OCI-LY7 (cell line): ENCODE measurements at regions not wholly inside any gene's neighbourhood (a gene's known extent, or its start where the extent isn't known, plus 50 kb on each side); places are given as distances from the start of the nearest gene placed in this dataset.

Experiments used
- BruUV-seq: library from RNA; stranded (reverse); fragments of 400-500 nt; replicated peaks from 2 replicates; lab custom pipeline; 2021; lab: Mats Ljungman, UMichigan
- CTCF ChIA-PET: fragments of 300-600 bp; sonication (Branson Sonifier 250); formaldehyde crosslinking; loops from one replicate; lab custom pipeline; 2022; ENCODE audit warnings: antibody characterized with exemption; ENCODE audit not compliant: unreplicated experiment; lab: Charles Lee
- POLR2A ChIA-PET: fragments of 300-600 bp; sonication (Branson Sonifier 250); formaldehyde crosslinking; loops from one replicate; lab custom pipeline; 2022; ENCODE audit warnings: antibody characterized with exemption; lab: Charles Lee
- DNase-seq: peaks from one replicate; pipeline ENCODE4 v3.0.0-alpha.2; 2015; ENCODE audit warnings: low spot score
- H2AFZ ChIP-seq: fragments of 200-600 bp; sonication (generic), shearing (Covaris generic); 2 replicates; pipeline ENCODE4 v1.6.1; 2014; ENCODE audit warnings: mild to moderate bottlenecking, antibody characterized with exemption, low read length, moderate library complexity
- H3K27ac ChIP-seq: fragments of 200-600 bp; sonication (generic); 2 replicates; pipeline ENCODE4 v1.5.1; 2014; ENCODE audit warnings: mixed run types, low read depth, mild to moderate bottlenecking, moderate library complexity, low read length, inconsistent platforms; ENCODE audit not compliant: poor library complexity, severe bottlenecking
- H3K36me3 ChIP-seq: fragments of 200-600 bp; sonication (generic); 2 replicates; pipeline ENCODE4 v1.6.1; 2014; ENCODE audit warnings: mild to moderate bottlenecking, antibody characterized with exemption, low read length, moderate library complexity, mixed read lengths; ENCODE audit not compliant: insufficient read depth
- H3K4me1 ChIP-seq: fragments of 200-600 bp; sonication (generic); 2 replicates; pipeline ENCODE4 v1.5.1; 2014; ENCODE audit warnings: mild to moderate bottlenecking, low read length; ENCODE audit not compliant: insufficient read depth, poor library complexity, severe bottlenecking
- H3K4me2 ChIP-seq: fragments of 200-600 bp; sonication (generic); 2 replicates; pipeline ENCODE4 v1.6.1; 2014; ENCODE audit warnings: mild to moderate bottlenecking, low read length
- H3K4me3 ChIP-seq: fragments of 200-600 bp; sonication (generic); 2 replicates; pipeline ENCODE4 v1.5.1; 2014; ENCODE audit warnings: mild to moderate bottlenecking, low read depth, low read length; ENCODE audit not compliant: poor library complexity, severe bottlenecking
- H3K79me2 ChIP-seq: fragments of 200-600 bp; sonication (generic); 2 replicates; pipeline ENCODE4 v1.6.1; 2016; ENCODE audit warnings: low read depth, mild to moderate bottlenecking, low read length, moderate library complexity, mixed read lengths; ENCODE audit not compliant: insufficient read depth
- H3K9me2 ChIP-seq: fragments of 200-600 bp; sonication (generic); 2 replicates; pipeline ENCODE4 v1.6.1; 2016; ENCODE audit warnings: mild to moderate bottlenecking, low read length, mixed read lengths; ENCODE audit not compliant: insufficient read depth
- H3K9me3 ChIP-seq: fragments of 200-600 bp; sonication (generic); 2 replicates; pipeline ENCODE4 v1.6.1; 2014; ENCODE audit warnings: mild to moderate bottlenecking, mixed run types, low read length, mixed read lengths
- H4K20me1 ChIP-seq: fragments of 200-600 bp; sonication (generic); 2 replicates; pipeline ENCODE4 v1.6.1; 2014; ENCODE audit warnings: mild to moderate bottlenecking, antibody characterized with exemption, low read length, moderate library complexity, mixed read lengths; ENCODE audit not compliant: insufficient read depth
- CTCF ChIP-seq: fragments of 200-600 bp; sonication (generic); conservative IDR thresholded peaks from 2 replicates; pipeline ENCODE4 v1.5.1; 2014; ENCODE audit warnings: mild to moderate bottlenecking, antibody characterized with exemption, low read length, moderate library complexity, mixed read lengths
- EZH2phosphoT487 ChIP-seq: fragments of 200-600 bp; sonication (generic); IDR thresholded peaks from 2 replicates; pipeline ENCODE4 v1.6.1; 2018; ENCODE audit warnings: low read depth, borderline replicate concordance, mild to moderate bottlenecking, mixed run types, antibody characterized with exemption, low read length, moderate library complexity, mixed read lengths
- intact Hi-C: fragments of 100-400 bp; cut with micrococcal nuclease; formaldehyde crosslinking; loops from one replicate; pipeline ENCODE4 v1.10.0; 2022; ENCODE audit not compliant: unreplicated experiment

GRCh38 chr14:29197557-29197956 is 431.0 kb downstream of the FOXG1 start:
- H3K4me1 ChIP-seq, result no peaks in the 10 kb centered on the region

GRCh38 chr14:29205658-29206057 is 439.1 kb downstream of the FOXG1 start:
- Histone ChIP-seq H3K9me3 (peaks cover 9% of the 10 kb centered on the region; the same call in 1 of the 2 replicates), H3K4me1 (no peaks in the 10 kb centered on the region), H2AFZ (no peak overlapping the region), H3K4me2 (no peak overlapping the region), H3K79me2 (no peaks in the 10 kb centered on the region), H3K4me3 (no peak overlapping the region), H3K36me3 (no peaks in the 10 kb centered on the region), H3K9me2 (no peaks in the 10 kb centered on the region), H3K27ac (no peak overlapping the region), H4K20me1 (no peaks in the 10 kb centered on the region)
- DNase-seq, result no peak
- BruUV-seq, result no TSS peak
- intact Hi-C loops, result no loop called here
- POLR2A ChIA-PET, result interaction anchor here (0.5 to 0.9 kb wide), 3 partner anchors 10 to 346 kb away, joined by 3 to 6 read pairs (median 4); no protein-coding TSS in a partner anchor
- TF ChIP-seq EZH2phosphoT487 (no peak), CTCF (no peak)
- CTCF ChIA-PET, result no interaction called here

More at GRCh38 chr14:29197557-29197956, 431.0 kb downstream of the FOXG1 start:
- Histone ChIP-seq H3K9me3 (0 out of 2 replicates have a peak, but pooled peaks cover 18% of the 10 kb centered on the region), H3K4me3 (no peak overlapping the region), H3K36me3 (no peaks in the 10 kb centered on the region), H3K27ac (no peak overlapping the region), H3K9me2 (no peaks in the 10 kb centered on the region), H3K4me2 (no peak overlapping the region), H4K20me1 (no peaks in the 10 kb centered on the region), H2AFZ (no peak overlapping the region), H3K79me2 (no peaks in the 10 kb centered on the region)
- no peak for DNase-seq
- POLR2A ChIA-PET, result no interaction called here
- intact Hi-C loops, result no loop called here
- BruUV-seq, result no TSS peak
- TF ChIP-seq EZH2phosphoT487 (no peak), CTCF (no peak)
- CTCF ChIA-PET, result no interaction called here

DNA sequence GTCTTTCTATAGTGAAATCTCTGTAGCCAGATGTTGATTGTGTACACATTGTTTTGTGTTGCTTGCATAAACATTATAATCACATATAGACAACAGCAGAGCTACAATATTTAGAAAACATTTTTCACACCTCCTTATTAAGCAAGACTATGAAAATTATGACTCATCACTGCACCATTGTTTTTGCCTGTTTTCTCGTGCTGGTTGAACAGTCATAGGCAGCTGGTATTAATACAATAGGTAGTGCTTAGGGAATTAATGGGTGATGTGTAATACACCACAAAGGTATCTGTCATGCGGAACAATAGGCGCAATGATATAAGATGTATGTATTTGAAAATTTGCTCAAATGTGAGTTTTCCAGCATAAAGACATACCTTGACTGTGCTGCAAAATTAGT is 449.3 kb downstream of the FOXG1 start:
- no peaks in the 10 kb centered on the region for H3K79me2 ChIP-seq
- CTCF ChIA-PET, result no interaction called here
- H3K4me2 ChIP-seq, result no peak overlapping the region
- no peaks in the 10 kb centered on the region for H3K9me2 ChIP-seq
- H3K36me3 ChIP-seq, result no peaks in the 10 kb centered on the region
- no peak for DNase-seq
- H2AFZ ChIP-seq, result no peak overlapping the region
- TF ChIP-seq CTCF (no peak), EZH2phosphoT487 (no peak)
- intact Hi-C loops, result no loop called here
- no TSS peak for BruUV-seq
- H3K9me3 ChIP-seq, result no peaks in the 10 kb centered on the region
- POLR2A ChIA-PET, result interaction anchor here (2.0 kb wide), 1 partner anchor 10 kb away, joined by 6 read pairs; no protein-coding TSS in a partner anchor
- H3K4me3 ChIP-seq, result no peak overlapping the region
- H3K27ac ChIP-seq, result no peak overlapping the region
- H4K20me1 ChIP-seq, result no peaks in the 10 kb centered on the region
- no peaks in the 10 kb centered on the region for H3K4me1 ChIP-seq
